ENCODE measurements at regions not wholly inside any gene's neighbourhood (a gene's known extent, or its start where the extent isn't known, plus 50 kb on each side); places are given as distances from the start of the nearest gene placed in this dataset.

- Histone ChIP-seq H3K4me1 (ENCODE audit: control insufficient read depth in 4 of 4, insufficient read depth in 4 of 4, low read length in 3 of 4) (no peaks in the 10 kb centered on the region), H3K9ac (ENCODE audit: low read depth in 1 of 2, low read length in 2 of 2) (no peak overlapping the region), H3K27ac (ENCODE audit: low read depth in 1 of 2, low read length in 2 of 2) (no peak overlapping the region), H3K4me3 (ENCODE audit: low read depth in 1 of 3, low read length in 3 of 3) (no peak overlapping the region), H3K27me3 (ENCODE audit: control insufficient read depth in 4 of 4, insufficient read depth in 4 of 4, low read length in 3 of 4) (no peaks in the 10 kb centered on the region), H3K9me3 (ENCODE audit: control insufficient read depth in 4 of 4, low read length in 3 of 4) (no peaks in the 10 kb centered on the region), H3K36me3 (ENCODE audit: control insufficient read depth in 4 of 4, insufficient read depth in 3 of 4, low read depth in 1 of 4, low read length in 3 of 4) (no peaks in the 10 kb centered on the region)
- TF ChIP-seq EGR1 (IDR thresholded peaks at IDR 0.05; ENCODE audit: low read depth in 2 of 2) (no peak), FOXA1 (IDR thresholded peaks at IDR 0.05) (no peak), ATF3 (IDR thresholded peaks at IDR 0.05) (no peak)
- WGBS = 94% methylated on average over 1 of the region's 1 CpG
- DNase-seq (ENCODE audit: low spot score) = no peak
These were observed 175.2 kb downstream of the ALDH1A2 start for GRCh38 chr15:57890351-57890750.

DNA sequence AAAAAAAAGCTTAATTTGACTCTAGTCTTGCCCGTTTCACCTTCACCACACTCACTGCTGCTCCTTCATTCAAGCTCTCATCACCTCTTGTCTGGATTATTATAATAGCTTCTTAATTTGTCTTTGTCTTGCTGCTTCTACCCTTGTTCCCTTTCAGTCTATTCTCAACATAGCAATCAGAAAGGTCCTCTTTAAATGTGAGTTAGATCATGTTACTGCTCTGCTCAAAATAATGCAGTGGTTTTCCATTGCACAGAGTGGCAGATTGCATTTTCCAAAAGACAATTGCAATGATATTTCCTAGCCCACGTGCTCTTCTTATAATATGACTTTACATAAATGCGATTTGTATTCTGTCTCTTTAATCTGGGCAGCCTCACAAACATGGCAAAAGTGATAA is 174.6 kb downstream of the ALDH1A2 start:
- H3K36me3 ChIP-seq (ENCODE audit: control insufficient read depth in 4 of 4, insufficient read depth in 3 of 4, low read depth in 1 of 4, low read length in 3 of 4) = no peaks in the 10 kb centered on the region
- no peak overlapping the region for H3K9ac ChIP-seq (ENCODE audit: low read depth in 1 of 2, low read length in 2 of 2)
- no peaks in the 10 kb centered on the region for H3K4me1 ChIP-seq (ENCODE audit: control insufficient read depth in 4 of 4, insufficient read depth in 4 of 4, low read length in 3 of 4)
- DNase-seq (ENCODE audit: low spot score) = no peak
- H3K9me3 ChIP-seq (ENCODE audit: control insufficient read depth in 4 of 4, low read length in 3 of 4) = no peaks in the 10 kb centered on the region
- no peaks in the 10 kb centered on the region for H3K27me3 ChIP-seq (ENCODE audit: control insufficient read depth in 4 of 4, insufficient read depth in 4 of 4, low read length in 3 of 4)
- H3K27ac ChIP-seq (ENCODE audit: low read depth in 1 of 2, low read length in 2 of 2) = no peak overlapping the region
- WGBS = 91% methylated on average over 3 of the region's 3 CpGs
- H3K4me3 ChIP-seq (ENCODE audit: low read depth in 1 of 3, low read length in 3 of 3) = no peak overlapping the region
- TF ChIP-seq GABPA (IDR thresholded peaks at IDR 0.05 in 1 of 2, conservative IDR thresholded peaks at IDR 0.05 in 1 of 2) (no peak), JUND (IDR thresholded peaks at IDR 0.05) (no peak), RAD21 (IDR thresholded peaks at IDR 0.05) (no peak), HNF4G (IDR thresholded peaks at IDR 0.05) (no peak), EGR1 (IDR thresholded peaks at IDR 0.05; ENCODE audit: low read depth in 2 of 2) (no peak), FOXA2 (IDR thresholded peaks at IDR 0.05) (no peak), YY1 (IDR thresholded peaks at IDR 0.05) (no peak), HNF4A (conservative IDR thresholded peaks at IDR 0.05) (no peak), ZBTB33 (IDR thresholded peaks at IDR 0.05) (no peak)
- TF ChIP-seq, protein P1, sequence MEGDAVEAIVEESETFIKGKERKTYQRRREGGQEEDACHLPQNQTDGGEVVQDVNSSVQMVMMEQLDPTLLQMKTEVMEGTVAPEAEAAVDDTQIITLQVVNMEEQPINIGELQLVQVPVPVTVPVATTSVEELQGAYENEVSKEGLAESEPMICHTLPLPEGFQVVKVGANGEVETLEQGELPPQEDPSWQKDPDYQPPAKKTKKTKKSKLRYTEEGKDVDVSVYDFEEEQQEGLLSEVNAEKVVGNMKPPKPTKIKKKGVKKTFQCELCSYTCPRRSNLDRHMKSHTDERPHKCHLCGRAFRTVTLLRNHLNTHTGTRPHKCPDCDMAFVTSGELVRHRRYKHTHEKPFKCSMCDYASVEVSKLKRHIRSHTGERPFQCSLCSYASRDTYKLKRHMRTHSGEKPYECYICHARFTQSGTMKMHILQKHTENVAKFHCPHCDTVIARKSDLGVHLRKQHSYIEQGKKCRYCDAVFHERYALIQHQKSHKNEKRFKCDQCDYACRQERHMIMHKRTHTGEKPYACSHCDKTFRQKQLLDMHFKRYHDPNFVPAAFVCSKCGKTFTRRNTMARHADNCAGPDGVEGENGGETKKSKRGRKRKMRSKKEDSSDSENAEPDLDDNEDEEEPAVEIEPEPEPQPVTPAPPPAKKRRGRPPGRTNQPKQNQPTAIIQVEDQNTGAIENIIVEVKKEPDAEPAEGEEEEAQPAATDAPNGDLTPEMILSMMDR (IDR thresholded peaks at IDR 0.05; ENCODE audit: low read depth, low read length, missing input control) = no peak
- TF ChIP-seq, protein P2, sequence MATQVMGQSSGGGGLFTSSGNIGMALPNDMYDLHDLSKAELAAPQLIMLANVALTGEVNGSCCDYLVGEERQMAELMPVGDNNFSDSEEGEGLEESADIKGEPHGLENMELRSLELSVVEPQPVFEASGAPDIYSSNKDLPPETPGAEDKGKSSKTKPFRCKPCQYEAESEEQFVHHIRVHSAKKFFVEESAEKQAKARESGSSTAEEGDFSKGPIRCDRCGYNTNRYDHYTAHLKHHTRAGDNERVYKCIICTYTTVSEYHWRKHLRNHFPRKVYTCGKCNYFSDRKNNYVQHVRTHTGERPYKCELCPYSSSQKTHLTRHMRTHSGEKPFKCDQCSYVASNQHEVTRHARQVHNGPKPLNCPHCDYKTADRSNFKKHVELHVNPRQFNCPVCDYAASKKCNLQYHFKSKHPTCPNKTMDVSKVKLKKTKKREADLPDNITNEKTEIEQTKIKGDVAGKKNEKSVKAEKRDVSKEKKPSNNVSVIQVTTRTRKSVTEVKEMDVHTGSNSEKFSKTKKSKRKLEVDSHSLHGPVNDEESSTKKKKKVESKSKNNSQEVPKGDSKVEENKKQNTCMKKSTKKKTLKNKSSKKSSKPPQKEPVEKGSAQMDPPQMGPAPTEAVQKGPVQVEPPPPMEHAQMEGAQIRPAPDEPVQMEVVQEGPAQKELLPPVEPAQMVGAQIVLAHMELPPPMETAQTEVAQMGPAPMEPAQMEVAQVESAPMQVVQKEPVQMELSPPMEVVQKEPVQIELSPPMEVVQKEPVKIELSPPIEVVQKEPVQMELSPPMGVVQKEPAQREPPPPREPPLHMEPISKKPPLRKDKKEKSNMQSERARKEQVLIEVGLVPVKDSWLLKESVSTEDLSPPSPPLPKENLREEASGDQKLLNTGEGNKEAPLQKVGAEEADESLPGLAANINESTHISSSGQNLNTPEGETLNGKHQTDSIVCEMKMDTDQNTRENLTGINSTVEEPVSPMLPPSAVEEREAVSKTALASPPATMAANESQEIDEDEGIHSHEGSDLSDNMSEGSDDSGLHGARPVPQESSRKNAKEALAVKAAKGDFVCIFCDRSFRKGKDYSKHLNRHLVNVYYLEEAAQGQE (IDR thresholded peaks at IDR 0.05) = no peak

Measured in liver (tissue), 8 donors.